HUES6 (cell line): ENCODE measurements at regions not wholly inside any gene's neighbourhood (a gene's known extent, or its start where the extent isn't known, plus 50 kb on each side); places are given as distances from the start of the nearest gene placed in this dataset.

Experiments used
- H3K27ac ChIP-seq: 2 replicates; pipeline ENCODE4 v1.7.0; 2013; ENCODE audit warnings: low read depth, mild to moderate bottlenecking, low read length, inconsistent platforms
- H3K27me3 ChIP-seq: 2 replicates; pipeline ENCODE4 v1.6.1; 2013; ENCODE audit warnings: low read length; ENCODE audit not compliant: control insufficient read depth, insufficient read depth
- H3K36me3 ChIP-seq: 2 replicates; pipeline ENCODE4 v1.6.1; 2013; ENCODE audit warnings: low read length; ENCODE audit not compliant: control insufficient read depth, insufficient read depth
- H3K4me1 ChIP-seq: 2 replicates; pipeline ENCODE4 v1.6.1; 2013; ENCODE audit warnings: low read length; ENCODE audit not compliant: control insufficient read depth, insufficient read depth
- H3K4me3 ChIP-seq: 2 replicates; pipeline ENCODE4 v1.5.1; 2013; ENCODE audit warnings: low read depth, low read length
- H3K9ac ChIP-seq: one replicate; pipeline ENCODE4 v1.6.1; 2013; ENCODE audit warnings: mild to moderate bottlenecking, low read length
- H3K9me3 ChIP-seq: 2 replicates; pipeline ENCODE4 v1.6.1; 2013; ENCODE audit warnings: low read depth, low read length; ENCODE audit not compliant: control insufficient read depth, insufficient read depth

DNA sequence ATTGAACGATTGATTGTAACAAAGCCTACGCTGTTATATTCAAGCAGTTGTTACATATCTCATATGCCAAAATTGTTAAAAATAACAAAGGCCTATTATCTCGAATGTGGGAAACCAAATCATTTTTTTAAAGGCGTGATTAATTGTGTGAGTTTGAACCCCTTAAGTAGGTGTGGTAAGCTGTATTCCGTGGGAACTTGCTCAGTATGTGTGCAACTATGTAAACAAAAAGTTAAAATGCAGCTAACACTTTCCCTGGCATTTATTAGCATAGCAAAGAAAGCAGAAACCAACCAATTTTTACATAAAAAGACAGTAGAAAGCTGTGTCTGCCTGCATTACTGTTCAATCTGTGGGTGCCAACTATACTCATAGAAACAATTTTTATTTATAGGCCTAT lies 166.0 kb upstream of the HAND2 start:
- Histone ChIP-seq H3K4me3 (no peak overlapping the region), H3K27me3 (no peaks in the 10 kb centered on the region), H3K9ac (no peak overlapping the region), H3K36me3 (no peaks in the 10 kb centered on the region), H3K27ac (no peak overlapping the region), H3K4me1 (peaks cover 5% of the 10 kb centered on the region; the same call in 1 of the 2 replicates), H3K9me3 (no peaks in the 10 kb centered on the region)

DNA sequence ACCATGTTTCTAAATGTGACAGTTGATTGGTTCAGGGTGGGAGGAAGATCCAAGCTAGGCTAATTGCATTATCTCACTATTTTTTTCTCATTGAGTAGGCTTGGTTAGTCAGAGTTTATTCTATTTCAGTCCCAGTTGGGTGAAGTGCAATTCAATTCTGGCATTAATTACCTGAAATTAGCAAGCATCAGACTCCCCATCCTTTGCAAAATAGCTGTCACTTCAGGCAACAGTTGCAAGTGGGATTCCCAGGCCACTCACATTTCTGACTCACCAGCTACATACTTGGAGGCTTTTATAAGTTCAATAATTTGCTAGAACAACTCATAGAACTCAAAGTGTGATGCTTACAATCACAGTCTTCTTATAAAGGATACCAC lies 155.8 kb upstream of the HAND2 start:
- H3K4me1 ChIP-seq = no peaks in the 10 kb centered on the region
- no peak overlapping the region for H3K27ac ChIP-seq
- H3K27me3 ChIP-seq = no peaks in the 10 kb centered on the region
- H3K36me3 ChIP-seq = no peaks in the 10 kb centered on the region
- no peaks in the 10 kb centered on the region for H3K9me3 ChIP-seq
- no peak overlapping the region for H3K4me3 ChIP-seq
- H3K9ac ChIP-seq = no peak overlapping the region

DNA sequence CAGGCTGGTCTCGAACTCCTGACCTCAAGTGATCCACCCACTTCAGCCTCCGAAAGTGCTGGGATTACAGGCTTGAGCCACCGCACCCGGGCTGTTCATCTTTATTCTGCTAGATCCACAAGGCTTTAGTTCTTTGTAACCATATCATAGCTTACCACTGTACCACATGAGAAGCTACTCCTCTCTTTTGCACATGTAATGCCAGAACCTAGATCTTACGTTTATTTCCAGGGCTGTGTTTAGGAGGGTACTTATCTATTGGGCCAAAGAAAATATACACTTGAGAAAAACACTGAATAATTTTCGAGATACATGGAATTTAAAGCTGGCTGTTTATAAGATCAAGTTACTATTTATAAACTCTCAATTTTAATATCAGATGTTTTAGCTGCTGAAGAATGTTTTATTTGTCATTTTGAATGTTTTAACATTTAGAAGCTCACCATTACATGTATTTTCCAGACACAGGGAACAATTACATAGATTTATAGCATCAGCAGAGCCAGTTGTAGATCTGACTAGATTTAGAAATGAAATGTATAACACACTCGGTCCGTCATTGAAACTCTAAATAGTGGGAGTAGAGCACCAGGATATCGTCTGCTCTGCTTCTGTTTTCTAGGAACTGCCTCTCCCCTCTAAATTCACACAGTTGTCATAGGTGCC lies 155.3 kb upstream of the HAND2 start:
- no peak overlapping the region for H3K9ac ChIP-seq
- no peaks in the 10 kb centered on the region for H3K4me1 ChIP-seq
- H3K36me3 ChIP-seq = no peaks in the 10 kb centered on the region
- H3K9me3 ChIP-seq = no peaks in the 10 kb centered on the region
- H3K4me3 ChIP-seq = no peak overlapping the region
- H3K27me3 ChIP-seq = no peaks in the 10 kb centered on the region
- no peak overlapping the region for H3K27ac ChIP-seq

DNA sequence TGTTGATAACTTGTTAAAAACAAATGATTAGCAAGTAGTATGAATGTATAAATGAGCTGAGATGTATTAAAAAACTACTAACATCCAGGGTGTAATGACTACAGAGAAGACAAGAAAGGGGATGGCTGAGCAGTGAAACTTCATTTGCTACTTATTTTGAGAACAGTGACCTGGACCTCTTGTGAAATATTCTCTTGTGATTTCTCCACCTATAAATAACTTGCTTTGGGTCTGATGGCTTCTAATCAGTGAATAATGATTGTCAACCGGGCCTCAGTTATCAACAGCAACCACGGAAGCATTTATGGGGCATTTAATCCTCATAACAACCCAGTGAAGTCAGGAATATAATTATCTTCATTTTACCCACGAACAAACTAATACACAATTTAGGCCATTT lies 154.2 kb upstream of the HAND2 start:
- Histone ChIP-seq H3K27ac (no peak overlapping the region), H3K9me3 (no peaks in the 10 kb centered on the region), H3K9ac (no peak overlapping the region), H3K4me1 (no peaks in the 10 kb centered on the region), H3K4me3 (no peak overlapping the region), H3K36me3 (no peaks in the 10 kb centered on the region), H3K27me3 (no peaks in the 10 kb centered on the region)

DNA sequence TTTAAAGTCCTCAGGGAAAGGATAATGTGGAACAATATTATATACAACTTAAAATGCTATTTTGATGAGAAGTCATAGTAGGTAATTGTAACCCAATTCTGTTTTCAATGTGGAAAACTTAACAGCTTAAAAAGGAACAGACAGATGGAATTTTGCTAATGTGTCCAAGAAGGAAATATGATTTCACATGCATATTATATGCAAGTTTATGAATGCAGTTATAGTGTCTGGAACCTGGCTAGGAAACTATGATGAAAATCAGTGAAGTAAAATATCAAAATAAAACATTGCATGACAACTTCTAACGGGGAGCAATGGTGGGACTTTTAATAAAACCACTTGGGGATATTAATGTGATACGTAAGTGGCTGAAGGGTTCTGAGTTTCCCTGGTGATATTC lies 152.6 kb upstream of the HAND2 start:
- Histone ChIP-seq H3K9ac (no peak overlapping the region), H3K27ac (no peak overlapping the region), H3K9me3 (no peaks in the 10 kb centered on the region), H3K4me1 (no peaks in the 10 kb centered on the region), H3K36me3 (no peaks in the 10 kb centered on the region), H3K27me3 (no peaks in the 10 kb centered on the region), H3K4me3 (no peak overlapping the region)

DNA sequence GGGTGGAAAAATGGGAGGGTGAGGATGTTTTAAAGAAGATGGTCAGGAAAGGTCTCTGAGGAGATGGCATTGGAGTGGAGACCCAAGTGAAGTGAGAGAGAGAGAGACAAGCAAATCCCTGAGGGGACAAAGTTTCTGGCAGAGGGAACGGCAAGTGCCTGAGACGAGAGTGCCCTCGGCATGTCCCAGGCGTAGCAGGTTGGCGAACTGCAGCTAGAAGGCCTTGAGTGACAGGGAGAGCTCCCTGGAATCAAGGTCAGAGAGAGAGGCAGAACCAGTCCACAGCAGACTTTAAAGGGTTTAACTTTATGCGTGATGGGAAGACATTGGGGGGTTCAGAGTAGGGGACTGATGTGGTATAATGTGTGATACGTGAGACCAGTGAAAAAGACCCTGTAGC lies 150.2 kb upstream of the HAND2 start:
- Histone ChIP-seq H3K27me3 (no peaks in the 10 kb centered on the region), H3K4me3 (no peak overlapping the region), H3K36me3 (no peaks in the 10 kb centered on the region), H3K9ac (no peak overlapping the region), H3K27ac (no peak overlapping the region), H3K9me3 (no peaks in the 10 kb centered on the region), H3K4me1 (no peaks in the 10 kb centered on the region)

DNA sequence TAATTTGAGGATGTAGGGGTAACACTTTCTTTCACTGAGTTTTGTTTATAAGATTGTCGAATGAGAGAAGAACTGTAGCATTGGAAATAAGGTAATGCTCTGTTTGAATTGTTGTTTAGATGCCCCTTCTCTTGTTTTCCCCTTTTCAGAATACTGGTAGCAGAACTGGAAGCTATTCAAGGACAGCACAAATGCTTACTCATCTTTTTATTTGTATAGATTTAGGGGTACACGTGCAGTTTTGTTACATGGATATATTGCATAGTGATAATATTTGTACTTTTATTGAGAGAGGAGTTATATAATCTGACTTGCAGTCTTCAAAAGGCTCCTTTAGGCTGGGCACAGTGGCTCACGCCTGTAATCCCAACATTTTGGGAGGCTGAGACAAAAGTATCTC lies 145.4 kb upstream of the HAND2 start:
- no peaks in the 10 kb centered on the region for H3K27me3 ChIP-seq
- no peak overlapping the region for H3K4me3 ChIP-seq
- no peaks in the 10 kb centered on the region for H3K36me3 ChIP-seq
- H3K27ac ChIP-seq = no peak overlapping the region
- no peaks in the 10 kb centered on the region for H3K4me1 ChIP-seq
- no peaks in the 10 kb centered on the region for H3K9me3 ChIP-seq
- no peak overlapping the region for H3K9ac ChIP-seq

DNA sequence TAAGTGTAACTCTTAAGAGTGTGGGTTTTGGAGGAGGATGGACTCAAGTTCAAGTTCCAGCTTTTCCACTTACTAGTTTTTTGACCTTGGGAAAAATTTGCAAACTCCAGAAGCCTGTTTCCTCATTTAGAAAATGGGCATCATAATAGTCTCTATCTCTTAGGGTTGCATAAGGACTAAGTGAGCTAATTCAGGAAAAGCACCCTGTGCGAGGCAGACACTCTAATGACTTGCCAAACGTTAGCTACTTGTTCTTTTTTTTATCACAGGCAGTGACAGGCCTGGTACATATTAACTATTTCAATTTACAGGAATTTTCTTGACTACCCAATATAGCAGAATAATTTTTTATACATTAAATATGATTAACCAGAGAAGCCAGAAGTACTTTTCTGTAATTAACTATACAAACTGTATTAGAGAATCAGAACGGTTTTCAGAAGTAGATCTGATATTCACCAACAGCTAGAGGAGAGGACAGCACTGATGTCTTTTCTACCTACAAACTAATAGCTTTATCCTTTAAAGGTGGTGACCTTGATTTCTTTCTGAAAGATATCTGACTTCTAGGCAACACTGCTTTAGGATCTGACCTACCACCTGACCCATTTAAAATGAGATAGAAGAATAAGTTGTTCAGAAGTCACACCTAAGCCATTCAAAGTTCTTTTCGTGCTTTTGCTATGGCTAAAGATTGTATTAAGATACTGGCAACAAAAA lies 139.6 kb upstream of the HAND2 start:
- no peak overlapping the region for H3K27ac ChIP-seq
- no peaks in the 10 kb centered on the region for H3K36me3 ChIP-seq
- no peak overlapping the region for H3K9ac ChIP-seq
- H3K27me3 ChIP-seq = no peaks in the 10 kb centered on the region
- H3K4me3 ChIP-seq = no peak overlapping the region
- H3K4me1 ChIP-seq = no peaks in the 10 kb centered on the region
- H3K9me3 ChIP-seq = no peaks in the 10 kb centered on the region

DNA sequence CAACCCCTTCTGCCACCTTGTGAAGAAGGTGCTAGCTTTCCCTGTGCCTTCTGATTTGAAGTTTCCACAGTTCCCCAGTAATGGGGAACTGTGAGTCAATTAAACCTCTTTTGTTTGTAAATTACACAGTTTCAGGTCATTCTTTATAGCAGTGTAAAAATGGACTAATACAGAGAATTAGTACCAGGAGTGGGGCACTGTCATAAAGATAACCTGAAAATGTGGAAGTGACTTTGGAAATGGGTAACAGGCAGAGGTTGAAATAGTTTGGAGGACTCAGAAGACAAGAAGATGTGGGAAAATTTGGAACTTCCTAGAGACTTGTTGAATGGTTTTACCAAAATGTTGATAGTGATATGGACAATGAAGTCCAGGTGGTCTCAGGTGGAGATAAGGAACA lies 131.0 kb upstream of the HAND2 start:
- no peaks in the 10 kb centered on the region for H3K9me3 ChIP-seq
- H3K4me1 ChIP-seq = no peaks in the 10 kb centered on the region
- H3K36me3 ChIP-seq = no peaks in the 10 kb centered on the region
- H3K27me3 ChIP-seq = no peaks in the 10 kb centered on the region
- no peak overlapping the region for H3K9ac ChIP-seq
- no peak overlapping the region for H3K4me3 ChIP-seq
- no peak overlapping the region for H3K27ac ChIP-seq

DNA sequence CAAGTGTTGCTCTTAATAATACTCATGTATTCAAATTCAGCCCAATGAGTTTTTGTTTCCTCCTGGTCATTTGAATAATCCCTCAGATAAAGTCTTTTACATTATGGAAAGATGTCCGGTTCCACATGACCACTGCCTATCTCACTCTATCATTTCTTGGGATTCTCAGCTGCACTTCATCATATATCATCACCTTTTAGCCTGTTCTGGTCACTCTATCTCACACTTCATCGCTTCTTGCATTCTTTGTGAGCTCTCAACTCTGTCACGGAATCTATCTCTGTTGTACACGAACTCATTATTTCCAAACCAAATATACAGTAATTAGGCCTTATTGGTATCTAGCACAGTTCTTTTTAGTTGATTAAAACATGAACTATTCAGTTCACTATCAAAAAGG lies 126.9 kb upstream of the HAND2 start:
- Histone ChIP-seq H3K4me1 (no peaks in the 10 kb centered on the region), H3K9ac (no peak overlapping the region), H3K27ac (no peak overlapping the region), H3K36me3 (no peaks in the 10 kb centered on the region), H3K4me3 (no peak overlapping the region), H3K27me3 (no peaks in the 10 kb centered on the region), H3K9me3 (no peaks in the 10 kb centered on the region)

DNA sequence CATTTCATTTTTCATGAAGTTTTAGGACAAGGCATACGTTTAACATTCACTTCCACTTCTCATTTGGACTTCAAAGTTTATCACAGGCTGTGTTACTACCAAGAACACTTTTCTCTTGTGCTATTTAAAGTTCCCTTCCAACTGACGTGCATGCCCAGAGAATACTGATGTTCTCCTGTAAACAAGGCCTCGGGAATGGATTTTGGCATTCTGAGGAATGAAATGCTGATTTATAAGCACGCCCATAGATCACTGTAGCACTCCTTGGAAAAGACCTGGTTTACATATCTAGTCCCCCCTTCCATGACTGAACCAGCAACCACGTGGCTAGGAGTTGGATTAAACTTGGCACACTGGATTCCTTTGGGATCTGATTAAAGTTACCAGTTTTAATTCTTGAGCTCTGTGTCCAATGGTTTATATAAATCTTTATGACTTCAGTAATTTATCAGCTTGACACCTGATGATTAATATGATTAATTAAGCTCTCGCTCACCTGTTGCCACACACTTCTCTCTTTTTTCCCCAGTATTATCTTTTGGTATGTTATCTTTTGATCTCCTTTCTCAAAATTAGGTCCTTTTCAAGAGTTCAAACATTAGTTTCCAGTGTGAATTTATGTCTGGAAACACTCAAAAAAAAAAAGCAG lies 122.4 kb upstream of the HAND2 start:
- H3K4me1 ChIP-seq = no peaks in the 10 kb centered on the region

More for the DNA sequence above, 122.4 kb upstream of the HAND2 start:
- H3K27ac ChIP-seq = no peak overlapping the region
- H3K27me3 ChIP-seq = no peaks in the 10 kb centered on the region
- no peaks in the 10 kb centered on the region for H3K9me3 ChIP-seq
- no peaks in the 10 kb centered on the region for H3K36me3 ChIP-seq
- H3K9ac ChIP-seq = no peak overlapping the region
- H3K4me3 ChIP-seq = no peak overlapping the region
